Panc1 (cell line): ENCODE measurements at regions not wholly inside any gene's neighbourhood (a gene's known extent, or its start where the extent isn't known, plus 50 kb on each side); places are given as distances from the start of the nearest gene placed in this dataset.

Experiments used
- CTCF ChIP-seq: fragments of 450-650 bp; IDR thresholded peaks from 2 replicates; pipeline ENCODE4 v1.5.1; 2017; ENCODE audit warnings: mild to moderate bottlenecking
- POLR2AphosphoS5 ChIP-seq: IDR thresholded peaks from 2 replicates; pipeline ENCODE4 v1.6.1; 2012; ENCODE audit warnings: mild to moderate bottlenecking, low read depth, low read length, moderate library complexity
- SIN3A ChIP-seq: IDR thresholded peaks from 2 replicates; pipeline ENCODE4 v1.6.1; 2012; ENCODE audit warnings: low read depth, mild to moderate bottlenecking, low read length, moderate library complexity, borderline replicate concordance; ENCODE audit not compliant: insufficient read depth

GRCh38 chr15:62697636-62698035 is 344.9 kb upstream of the TPM1 start:
- TF ChIP-seq CTCF (no peak), POLR2AphosphoS5 (no peak), SIN3A (no peak)
